ENCODE measurements at regions not wholly inside any gene's neighbourhood (a gene's known extent, or its start where the extent isn't known, plus 50 kb on each side); places are given as distances from the start of the nearest gene placed in this dataset.
A peak's percentile ranks its signal among the peaks of the same experiment; 100 is the strongest.

- Histone ChIP-seq H3K27ac (ENCODE audit: low read depth, low read length) (no peak overlapping the region), H3K79me2 (ENCODE audit: insufficient read depth, low read length) (no peaks in the 10 kb centered on the region), H3K4me1 (ENCODE audit: insufficient read depth, low read length) (no peaks in the 10 kb centered on the region), H3K4me3 (ENCODE audit: insufficient read depth, low read depth, low read length) (no peak overlapping the region), H2AFZ (ENCODE audit: low read depth, low read length) (no peak overlapping the region), H3K27me3 (ENCODE audit: insufficient read depth, low read length) (no peaks in the 10 kb centered on the region), H3K36me3 (ENCODE audit: insufficient read depth, low read length) (no peaks in the 10 kb centered on the region), H3K9me3 (ENCODE audit: insufficient read depth, low read depth, low read length) (no peaks in the 10 kb centered on the region), H3K9ac (ENCODE audit: low read length) (no peak overlapping the region), H4K20me1 (ENCODE audit: insufficient read depth, low read length) (no peaks in the 10 kb centered on the region), H3K4me2 (ENCODE audit: low read length) (no peak overlapping the region)
- DNase-seq (ENCODE audit: low read depth), result peak; percentile 6
- Mint-ChIP-seq H3K36me3 (ENCODE audit: low read depth, unreplicated experiment) (no peaks in the 10 kb centered on the region), H3K4me3 (ENCODE audit: unreplicated experiment) (no peak overlapping the region), H3K9me3 (ENCODE audit: unreplicated experiment) (no peaks in the 10 kb centered on the region), H3K4me1 (ENCODE audit: low read depth, unreplicated experiment) (no peaks in the 10 kb centered on the region), H3K27me3 (ENCODE audit: low read depth, unreplicated experiment) (no peaks in the 10 kb centered on the region), H3K27ac (ENCODE audit: unreplicated experiment) (no peak overlapping the region)
- no peak for TF ChIP-seq CTCF (IDR thresholded peaks at IDR 0.05; ENCODE audit: insufficient read depth, low read depth, low read length)
- TF ChIP-seq EZH2 (IDR thresholded peaks at IDR 0.05; ENCODE audit: insufficient read depth, low read length), result no peak
- no peak for FAIRE-seq
These were observed 319.3 kb upstream of the GRID2 start for GRCh38 chr4:91984466-91984865.

GRCh38 chr4:91989914-91990313, 313.9 kb upstream of the GRID2 start:
- no peak for DNase-seq (ENCODE audit: low read depth)
- H3K27me3 Mint-ChIP-seq (ENCODE audit: low read depth, unreplicated experiment), result no peaks in the 10 kb centered on the region
- H3K4me1 Mint-ChIP-seq (ENCODE audit: low read depth, unreplicated experiment), result no peaks in the 10 kb centered on the region
- H3K4me3 Mint-ChIP-seq (ENCODE audit: unreplicated experiment), result no peak overlapping the region
- Histone ChIP-seq H3K4me3 (ENCODE audit: insufficient read depth, low read depth, low read length) (no peak overlapping the region), H3K27ac (ENCODE audit: low read depth, low read length) (no peak overlapping the region), H4K20me1 (ENCODE audit: insufficient read depth, low read length) (no peaks in the 10 kb centered on the region), H3K4me2 (ENCODE audit: low read length) (no peak overlapping the region), H3K36me3 (ENCODE audit: insufficient read depth, low read length) (no peaks in the 10 kb centered on the region), H3K4me1 (ENCODE audit: insufficient read depth, low read length) (no peaks in the 10 kb centered on the region), H2AFZ (ENCODE audit: low read depth, low read length) (no peak overlapping the region), H3K27me3 (ENCODE audit: insufficient read depth, low read length) (no peaks in the 10 kb centered on the region), H3K79me2 (ENCODE audit: insufficient read depth, low read length) (no peaks in the 10 kb centered on the region), H3K9ac (ENCODE audit: low read length) (no peak overlapping the region), H3K9me3 (ENCODE audit: insufficient read depth, low read depth, low read length) (no peaks in the 10 kb centered on the region)
- TF ChIP-seq EZH2 (IDR thresholded peaks at IDR 0.05; ENCODE audit: insufficient read depth, low read length) (no peak), CTCF (IDR thresholded peaks at IDR 0.05; ENCODE audit: insufficient read depth, low read depth, low read length) (no peak)
- no peak for FAIRE-seq
- no peak overlapping the region for H3K27ac Mint-ChIP-seq (ENCODE audit: unreplicated experiment)
- H3K9me3 Mint-ChIP-seq (ENCODE audit: unreplicated experiment), result no peaks in the 10 kb centered on the region
- no peaks in the 10 kb centered on the region for H3K36me3 Mint-ChIP-seq (ENCODE audit: low read depth, unreplicated experiment)

- H3K4me3 Mint-ChIP-seq (ENCODE audit: unreplicated experiment), result no peak overlapping the region
- Histone ChIP-seq H4K20me1 (ENCODE audit: insufficient read depth, low read length) (no peaks in the 10 kb centered on the region), H2AFZ (ENCODE audit: low read depth, low read length) (no peak overlapping the region), H3K4me2 (ENCODE audit: low read length) (no peak overlapping the region), H3K9me3 (ENCODE audit: insufficient read depth, low read depth, low read length) (no peaks in the 10 kb centered on the region), H3K36me3 (ENCODE audit: insufficient read depth, low read length) (no peaks in the 10 kb centered on the region), H3K27ac (ENCODE audit: low read depth, low read length) (no peak overlapping the region), H3K9ac (ENCODE audit: low read length) (no peak overlapping the region), H3K4me3 (ENCODE audit: insufficient read depth, low read depth, low read length) (no peak overlapping the region), H3K4me1 (ENCODE audit: insufficient read depth, low read length) (no peaks in the 10 kb centered on the region), H3K27me3 (ENCODE audit: insufficient read depth, low read length) (no peaks in the 10 kb centered on the region), H3K79me2 (ENCODE audit: insufficient read depth, low read length) (no peaks in the 10 kb centered on the region)
- no peak overlapping the region for H3K27ac Mint-ChIP-seq (ENCODE audit: unreplicated experiment)
- no peaks in the 10 kb centered on the region for H3K27me3 Mint-ChIP-seq (ENCODE audit: low read depth, unreplicated experiment)
- FAIRE-seq (no peak), DNase-seq (ENCODE audit: low read depth) (no peak)
- no peaks in the 10 kb centered on the region for H3K9me3 Mint-ChIP-seq (ENCODE audit: unreplicated experiment)
- no peaks in the 10 kb centered on the region for H3K36me3 Mint-ChIP-seq (ENCODE audit: low read depth, unreplicated experiment)
- TF ChIP-seq EZH2 (IDR thresholded peaks at IDR 0.05; ENCODE audit: insufficient read depth, low read length) (no peak), CTCF (IDR thresholded peaks at IDR 0.05; ENCODE audit: insufficient read depth, low read depth, low read length) (no peak)
- no peaks in the 10 kb centered on the region for H3K4me1 Mint-ChIP-seq (ENCODE audit: low read depth, unreplicated experiment)
These were observed 313.0 kb upstream of the GRID2 start for GRCh38 chr4:91990726-91991125.
